ENCODE measurements at regions not wholly inside any gene's neighbourhood (a gene's known extent, or its start where the extent isn't known, plus 50 kb on each side); places are given as distances from the start of the nearest gene placed in this dataset.
A peak's percentile ranks its signal among the peaks of the same experiment; 100 is the strongest.

- no peak for DNase-seq
- no peak overlapping the region for H3K9ac ChIP-seq (ENCODE audit: low read length in 3 of 3)
- TF ChIP-seq CTCF (IDR thresholded peaks at IDR 0.05; ENCODE audit: borderline replicate concordance, extremely low read depth, insufficient read depth): no peak
- intact Hi-C loops (cut with DNase I): no loop called here
- H3K27me3 ChIP-seq (ENCODE audit: control insufficient read depth, insufficient read depth, low read length): no peaks in the 10 kb centered on the region
- H3K27ac ChIP-seq (ENCODE audit: low read depth in 2 of 2, low read length in 2 of 2): no peak overlapping the region
- no peak overlapping the region for H3K4me3 ChIP-seq (ENCODE audit: low read length in 3 of 3)
- FAIRE-seq: no peak
- no peaks in the 10 kb centered on the region for H3K9me3 ChIP-seq (ENCODE audit: control insufficient read depth in 2 of 3, insufficient read depth in 1 of 3, low read length in 3 of 3)
- H3K36me3 ChIP-seq (ENCODE audit: control insufficient read depth in 2 of 3, insufficient read depth in 3 of 3, low read length in 3 of 3): no peaks in the 10 kb centered on the region
- H3K4me1 ChIP-seq (ENCODE audit: control insufficient read depth in 2 of 3, insufficient read depth in 2 of 3, low read depth in 1 of 3, low read length in 3 of 3): no peaks in the 10 kb centered on the region
These were observed 180.5 kb downstream of the ENC1 start for GRCh38 chr5:74459984-74460383.

- H3K27ac ChIP-seq (ENCODE audit: low read depth in 2 of 2, low read length in 2 of 2): no peak overlapping the region
- no peak overlapping the region for H3K4me3 ChIP-seq (ENCODE audit: low read length in 3 of 3)
- intact Hi-C loops (cut with DNase I): no loop called here
- TF ChIP-seq CTCF (IDR thresholded peaks at IDR 0.05; ENCODE audit: borderline replicate concordance, extremely low read depth, insufficient read depth): no peak
- FAIRE-seq: no peak
- no peaks in the 10 kb centered on the region for H3K27me3 ChIP-seq (ENCODE audit: control insufficient read depth, insufficient read depth, low read length)
- H3K9me3 ChIP-seq (ENCODE audit: control insufficient read depth in 2 of 3, insufficient read depth in 1 of 3, low read length in 3 of 3): no peaks in the 10 kb centered on the region
- H3K4me1 ChIP-seq (ENCODE audit: control insufficient read depth in 2 of 3, insufficient read depth in 2 of 3, low read depth in 1 of 3, low read length in 3 of 3): no peaks in the 10 kb centered on the region
- DNase-seq: peak in 1 of 5 donors; percentile 47
- H3K9ac ChIP-seq (ENCODE audit: low read length in 3 of 3): no peak overlapping the region
- H3K36me3 ChIP-seq (ENCODE audit: control insufficient read depth in 2 of 3, insufficient read depth in 3 of 3, low read length in 3 of 3): no peaks in the 10 kb centered on the region
These were observed 182.7 kb downstream of the ENC1 start for GRCh38 chr5:74457876-74458275.

GRCh38 chr5:74454263-74455030, 186.1 kb downstream of the ENC1 start:
- H3K36me3 ChIP-seq (ENCODE audit: control insufficient read depth in 2 of 3, insufficient read depth in 3 of 3, low read length in 3 of 3): no peaks in the 10 kb centered on the region
- intact Hi-C loops (cut with DNase I): no loop called here
- H3K27ac ChIP-seq (ENCODE audit: low read depth in 2 of 2, low read length in 2 of 2): no peak overlapping the region
- H3K4me3 ChIP-seq (ENCODE audit: low read length in 3 of 3): no peak overlapping the region
- FAIRE-seq (no peak), DNase-seq (no peak)
- H3K9ac ChIP-seq (ENCODE audit: low read length in 3 of 3): no peak overlapping the region
- no peak for TF ChIP-seq CTCF (IDR thresholded peaks at IDR 0.05; ENCODE audit: borderline replicate concordance, extremely low read depth, insufficient read depth)
- no peaks in the 10 kb centered on the region for H3K27me3 ChIP-seq (ENCODE audit: control insufficient read depth, insufficient read depth, low read length)
- no peaks in the 10 kb centered on the region for H3K9me3 ChIP-seq (ENCODE audit: control insufficient read depth in 2 of 3, insufficient read depth in 1 of 3, low read length in 3 of 3)
- no peaks in the 10 kb centered on the region for H3K4me1 ChIP-seq (ENCODE audit: control insufficient read depth in 2 of 3, insufficient read depth in 2 of 3, low read depth in 1 of 3, low read length in 3 of 3)

GRCh38 chr5:74452856-74453255, 187.7 kb downstream of the ENC1 start:
- Histone ChIP-seq H3K27ac (ENCODE audit: low read depth in 2 of 2, low read length in 2 of 2) (no peak overlapping the region), H3K36me3 (ENCODE audit: control insufficient read depth in 2 of 3, insufficient read depth in 3 of 3, low read length in 3 of 3) (no peaks in the 10 kb centered on the region), H3K9ac (ENCODE audit: low read length in 3 of 3) (no peak overlapping the region), H3K4me3 (ENCODE audit: low read length in 3 of 3) (no peak overlapping the region), H3K9me3 (ENCODE audit: control insufficient read depth in 2 of 3, insufficient read depth in 1 of 3, low read length in 3 of 3) (no peaks in the 10 kb centered on the region), H3K4me1 (ENCODE audit: control insufficient read depth in 2 of 3, insufficient read depth in 2 of 3, low read depth in 1 of 3, low read length in 3 of 3) (no peaks in the 10 kb centered on the region), H3K27me3 (ENCODE audit: control insufficient read depth, insufficient read depth, low read length) (no peaks in the 10 kb centered on the region)
- intact Hi-C loops (cut with DNase I): no loop called here
- DNase-seq (no peak), FAIRE-seq (no peak)
- no peak for TF ChIP-seq CTCF (IDR thresholded peaks at IDR 0.05; ENCODE audit: borderline replicate concordance, extremely low read depth, insufficient read depth)

Measured in kidney (tissue), 13 donors.